H9 (cell line): ENCODE measurements at regions not wholly inside any gene's neighbourhood (a gene's known extent, or its start where the extent isn't known, plus 50 kb on each side); places are given as distances from the start of the nearest gene placed in this dataset.
"Not testable (repeated sequence)": the region's sequence is repeated elsewhere in the genome, so short reads cannot be mapped to it uniquely, and the experiment has no call there.

Experiments used
- DNase-seq: peaks from one replicate; pipeline ENCODE4 v3.0.0-alpha.2; 2017
- H2AFZ ChIP-seq: one replicate; pipeline ENCODE4 v1.6.1; 2013; ENCODE audit warnings: mild to moderate bottlenecking, low read length, control low read depth, moderate library complexity
- H2AK5ac ChIP-seq: 2 replicates; pipeline ENCODE4 v1.6.1; 2013; ENCODE audit warnings: low read length, control low read depth, mixed read lengths; ENCODE audit not compliant: insufficient read length
- H2BK120ac ChIP-seq: one replicate; pipeline ENCODE4 v1.6.1; 2013; ENCODE audit warnings: low read depth, mild to moderate bottlenecking, low read length, control low read depth, inconsistent platforms; ENCODE audit not compliant: poor library complexity, severe bottlenecking
- H2BK12ac ChIP-seq: 2 replicates; pipeline ENCODE4 v1.6.1; 2013; ENCODE audit warnings: low read length, control low read depth, mixed read lengths, low read depth; ENCODE audit not compliant: insufficient read length
- H2BK15ac ChIP-seq: 2 replicates; pipeline ENCODE4 v1.6.1; 2013; ENCODE audit warnings: low read depth, low read length, control low read depth
- H2BK20ac ChIP-seq: one replicate; pipeline ENCODE4 v1.6.1; 2013; ENCODE audit warnings: low read depth, mild to moderate bottlenecking, low read length, control low read depth, inconsistent platforms; ENCODE audit not compliant: poor library complexity, severe bottlenecking
- H2BK5ac ChIP-seq: 2 replicates; pipeline ENCODE4 v1.6.1; 2013; ENCODE audit warnings: low read length, control low read depth, mixed read lengths; ENCODE audit not compliant: insufficient read length
- H3K14ac ChIP-seq: 2 replicates; pipeline ENCODE4 v1.6.1; 2013; ENCODE audit warnings: low read length, control low read depth; ENCODE audit not compliant: insufficient read depth
- H3K18ac ChIP-seq: 2 replicates; pipeline ENCODE4 v1.6.1; 2013; ENCODE audit warnings: low read depth, mild to moderate bottlenecking, mixed read lengths, low read length, control low read depth; ENCODE audit not compliant: insufficient read length
- H3K23ac ChIP-seq: 2 replicates; pipeline ENCODE4 v1.6.1; 2013; ENCODE audit warnings: low read length, control low read depth, mixed read lengths, low read depth; ENCODE audit not compliant: insufficient read length
- H3K23me2 ChIP-seq: 2 replicates; pipeline ENCODE4 v1.6.1; 2013; ENCODE audit warnings: low read depth, mild to moderate bottlenecking, mixed read lengths, low read length, control low read depth; ENCODE audit not compliant: insufficient read length, poor library complexity, severe bottlenecking
- H3K27ac ChIP-seq: 2 replicates; pipeline ENCODE4 v1.5.1; 2013; ENCODE audit warnings: low read length, control low read depth, mixed read lengths, low read depth; ENCODE audit not compliant: insufficient read length
- H3K27me3 ChIP-seq: 2 replicates; pipeline ENCODE4 v1.6.1; 2013; ENCODE audit warnings: low read length, control low read depth, inconsistent platforms; ENCODE audit not compliant: insufficient read depth
- H3K4ac ChIP-seq: 2 replicates; pipeline ENCODE4 v1.6.1; 2013; ENCODE audit warnings: low read depth, mild to moderate bottlenecking, control low read depth, inconsistent platforms, low read length, moderate library complexity
- H3K4me1 ChIP-seq: 2 replicates; pipeline ENCODE4 v1.6.1; 2013; ENCODE audit warnings: low read length, control low read depth, inconsistent platforms; ENCODE audit not compliant: insufficient read depth
- H3K4me2 ChIP-seq: 2 replicates; pipeline ENCODE4 v1.6.1; 2013; ENCODE audit warnings: low read length, control low read depth, mixed read lengths; ENCODE audit not compliant: insufficient read length, insufficient read depth
- H3K56ac ChIP-seq: 2 replicates; pipeline ENCODE4 v1.6.1; 2013; ENCODE audit warnings: low read depth, mild to moderate bottlenecking, mixed read lengths, low read length, control low read depth; ENCODE audit not compliant: insufficient read length
- H3K79me1 ChIP-seq: 2 replicates; pipeline ENCODE4 v1.6.1; 2013; ENCODE audit warnings: low read depth, mild to moderate bottlenecking, moderate library complexity, low read length, control low read depth, inconsistent platforms; ENCODE audit not compliant: insufficient read depth, poor library complexity, severe bottlenecking
- H3K79me2 ChIP-seq: 2 replicates; pipeline ENCODE4 v1.6.1; 2013; ENCODE audit warnings: low read length, control low read depth, inconsistent platforms; ENCODE audit not compliant: insufficient read depth
- H3K9ac ChIP-seq: 2 replicates; pipeline ENCODE4 v1.6.1; 2013; ENCODE audit warnings: low read length, control low read depth, mixed read lengths; ENCODE audit not compliant: insufficient read length; ENCODE audit errors: extremely low read depth
- H3K9me3 ChIP-seq: one replicate; pipeline ENCODE4 v1.6.1; 2013; ENCODE audit warnings: low read depth, low read length, inconsistent platforms; ENCODE audit not compliant: control insufficient read depth
- H3T11ph ChIP-seq: one replicate; pipeline ENCODE4 v1.6.1; 2013; ENCODE audit warnings: mild to moderate bottlenecking, low read length, control low read depth, inconsistent platforms
- H4K20me1 ChIP-seq: one replicate; pipeline ENCODE4 v1.6.1; 2013; ENCODE audit not compliant: control insufficient read depth, insufficient read length, insufficient read depth
- H4K5ac ChIP-seq: 2 replicates; pipeline ENCODE4 v1.6.1; 2013; ENCODE audit warnings: low read depth, mild to moderate bottlenecking, mixed read lengths, low read length, control low read depth; ENCODE audit not compliant: insufficient read length
- H4K8ac ChIP-seq: replicated peaks from 2 replicates; pipeline ENCODE4 v1.6.1; 2013; ENCODE audit warnings: low read length, control low read depth, mixed read lengths, low read depth; ENCODE audit not compliant: insufficient read length
- H4K91ac ChIP-seq: 2 replicates; pipeline ENCODE4 v1.6.1; 2013; ENCODE audit warnings: low read depth, mild to moderate bottlenecking, moderate library complexity, mixed read lengths, low read length, control low read depth; ENCODE audit not compliant: insufficient read length
- H3K27ac Mint-ChIP-seq, 3 experiments: 2 replicates in 2 of 3; 3 replicates in 1 of 3; pipeline ENCODE4 v1.8.0; 2020 to 2021; ENCODE audit warnings: mixed read lengths in 3 of 3, mild to moderate bottlenecking in 1 of 3, moderate library complexity in 1 of 3
- H3K27me3 Mint-ChIP-seq: 2 replicates; pipeline ENCODE4 v1.8.0; 2021; ENCODE audit warnings: low read depth, mild to moderate bottlenecking, moderate library complexity, mixed read lengths
- H3K36me3 Mint-ChIP-seq, 3 experiments: 2 replicates in 2 of 3; 3 replicates in 1 of 3; pipeline ENCODE4 v1.8.0; 2020 to 2021; ENCODE audit warnings: low read depth in 3 of 3, mixed read lengths in 3 of 3; ENCODE audit not compliant: insufficient read depth in 1 of 3
- H3K4me1 Mint-ChIP-seq, 2 experiments: 2 replicates each; pipeline ENCODE4 v1.8.0; 2020; ENCODE audit warnings: mixed read lengths in 2 of 2
- H3K4me3 Mint-ChIP-seq, 2 experiments: 2 replicates in 1 of 2; 3 replicates in 1 of 2; pipeline ENCODE4 v1.8.0; 2020 to 2021; ENCODE audit warnings: mild to moderate bottlenecking in 2 of 2, mixed read lengths in 2 of 2, moderate library complexity in 1 of 2
- H3K9me3 Mint-ChIP-seq, 2 experiments: 2 replicates in 1 of 2; 3 replicates in 1 of 2; pipeline ENCODE4 v1.8.0; 2020; ENCODE audit warnings: mild to moderate bottlenecking in 2 of 2, mixed read lengths in 2 of 2, moderate library complexity in 1 of 2
- CTCF ChIP-seq: fragments of 200-600 bp; sonication (generic); conservative IDR thresholded peaks from 3 replicates; pipeline ENCODE4 v1.8.0; 2021; ENCODE audit warnings: antibody characterized with exemption, mild to moderate bottlenecking
- WGBS: extraction: QIAGEN DNeasy Blood & Tissue Kit; methylation state at CpG from one replicate; pipeline ENCODE4 v1.1.7; 2013; ENCODE audit warnings: missing lambda C conversion rate, low lambda C conversion rate, mixed read lengths; ENCODE audit not compliant: insufficient read length; ENCODE audit errors: extremely low coverage; 5-methylcytosine and 5-hydroxymethylcytosine counted together

- no peak overlapping the region for H3K9ac ChIP-seq
- H3K4me1 Mint-ChIP-seq: no peaks in the 10 kb centered on the region; a peak in 1 of 4 replicates
- WGBS: no CpG with 5 or more reads among the region's 16 CpGs
- H4K8ac ChIP-seq: no peak overlapping the region
- H4K20me1 ChIP-seq: no peaks in the 10 kb centered on the region
- H3T11ph ChIP-seq: no peak overlapping the region
- no peak overlapping the region for H2BK20ac ChIP-seq
- H3K4me1 ChIP-seq: no peaks in the 10 kb centered on the region
- H3K4ac ChIP-seq: no peak overlapping the region
- no peaks in the 10 kb centered on the region for H3K27me3 ChIP-seq
- no peak overlapping the region for H3K4me2 ChIP-seq
- no peak overlapping the region for H3K23ac ChIP-seq
- no peak overlapping the region for H3K14ac ChIP-seq
- H3K79me1 ChIP-seq: no peaks in the 10 kb centered on the region
- H3K27ac Mint-ChIP-seq: 0 out of 7 replicates have a peak overlapping the region, but pooled peaks of 1 of the 3 experiments have one; percentile 40
- H2BK15ac ChIP-seq: no peak overlapping the region
- H3K4me3 Mint-ChIP-seq: no peak overlapping the region
- 0 out of 5 replicates have a peak, but pooled peaks cover 0 to 3% of the 10 kb centered on the region in 2 experiments for H3K9me3 Mint-ChIP-seq
- no peak overlapping the region for H2BK5ac ChIP-seq
- H2AK5ac ChIP-seq: no peak overlapping the region
- H3K23me2 ChIP-seq: no peaks in the 10 kb centered on the region
- no peak for DNase-seq
- H4K91ac ChIP-seq: no peak overlapping the region
- H3K9me3 ChIP-seq: no peaks in the 10 kb centered on the region
- H3K56ac ChIP-seq: no peak overlapping the region
- H3K27ac ChIP-seq: no peak overlapping the region
- peaks cover 0 to 3% (median 2%) of the 10 kb centered on the region in 3 experiments; a peak in 2 of 7 replicates for H3K36me3 Mint-ChIP-seq
- H2AFZ ChIP-seq: no peak overlapping the region
- no peak for TF ChIP-seq CTCF
- no peaks in the 10 kb centered on the region for H3K79me2 ChIP-seq
- H2BK12ac ChIP-seq: no peak overlapping the region
- H2BK120ac ChIP-seq: no peak overlapping the region
- no peak overlapping the region for H4K5ac ChIP-seq
- H3K27me3 Mint-ChIP-seq: no peaks in the 10 kb centered on the region; the same call in 1 of the 2 replicates
- H3K18ac ChIP-seq: no peak overlapping the region
Observed at GRCh38 chr7:79977481-79977880, 157.2 kb upstream of the GNAI1 start.

- H3K23ac ChIP-seq, H3K79me1 ChIP-seq, H3K9me3 Mint-ChIP-seq, H3K23me2 ChIP-seq, H3K56ac ChIP-seq, H3K9ac ChIP-seq, H4K20me1 ChIP-seq, H2BK20ac ChIP-seq, DNase-seq, H3K4me1 Mint-ChIP-seq, H2BK5ac ChIP-seq, H2BK12ac ChIP-seq, H3K14ac ChIP-seq, H2AFZ ChIP-seq, H4K8ac ChIP-seq, H4K5ac ChIP-seq, H2BK120ac ChIP-seq, H3K27ac Mint-ChIP-seq, H3K79me2 ChIP-seq, H3K9me3 ChIP-seq, H3K27me3 Mint-ChIP-seq, H3K27me3 ChIP-seq, H3K4me3 Mint-ChIP-seq, H3K4ac ChIP-seq, H3K4me1 ChIP-seq, H3K18ac ChIP-seq, H2AK5ac ChIP-seq, H3K27ac ChIP-seq, H3K36me3 Mint-ChIP-seq, H3K4me2 ChIP-seq, H2BK15ac ChIP-seq, H3T11ph ChIP-seq, H4K91ac ChIP-seq: not testable (repeated sequence)
- no CpG with 5 or more reads among the region's 5 CpGs for WGBS
Observed at GRCh38 chr7:79976711-79977020, 158.0 kb upstream of the GNAI1 start.
